GM19324 (cell line): ENCODE measurements at regions not wholly inside any gene's neighbourhood (a gene's known extent, or its start where the extent isn't known, plus 50 kb on each side); places are given as distances from the start of the nearest gene placed in this dataset.

Experiments used
- ATAC-seq: cut with Tn5 transposase; IDR thresholded peaks from one replicate; pipeline ENCODE4 v1.9.1; 2021; ENCODE audit warnings: mild to moderate bottlenecking, moderate library complexity; ENCODE audit not compliant: unreplicated experiment, low FRiP score

GRCh38 chrX:40282946-40283660 lies 185.3 kb upstream of the BCOR start:
- ATAC-seq, result no peak

- ATAC-seq, result no peak
These were observed 184.6 kb upstream of the BCOR start for GRCh38 chrX:40282348-40282747.

GRCh38 chrX:40281336-40282005 lies 183.7 kb upstream of the BCOR start:
- no peak for ATAC-seq

- ATAC-seq, result no peak
These were observed 182.0 kb upstream of the BCOR start for GRCh38 chrX:40279762-40280161.

- ATAC-seq, result no peak
These were observed 181.3 kb upstream of the BCOR start for GRCh38 chrX:40279091-40279430.

- no peak for ATAC-seq
These were observed 180.8 kb upstream of the BCOR start for GRCh38 chrX:40278340-40279090.

- ATAC-seq, result no peak
These were observed 179.9 kb upstream of the BCOR start for GRCh38 chrX:40277672-40278071.

GRCh38 chrX:40273356-40274050 lies 175.7 kb upstream of the BCOR start:
- no peak for ATAC-seq

GRCh38 chrX:40272776-40273175 lies 175.0 kb upstream of the BCOR start:
- no peak for ATAC-seq

GRCh38 chrX:40272141-40272540 lies 174.4 kb upstream of the BCOR start:
- ATAC-seq, result no peak

- no peak for ATAC-seq
These were observed 170.4 kb upstream of the BCOR start for GRCh38 chrX:40268188-40268520.

GRCh38 chrX:40267334-40268187 lies 169.8 kb upstream of the BCOR start:
- no peak for ATAC-seq

GRCh38 chrX:40266490-40267333 lies 169.0 kb upstream of the BCOR start:
- no peak for ATAC-seq

- no peak for ATAC-seq
These were observed 168.2 kb upstream of the BCOR start for GRCh38 chrX:40265936-40266335.

GRCh38 chrX:40263014-40263560 lies 165.3 kb upstream of the BCOR start:
- no peak for ATAC-seq

- ATAC-seq, result no peak
These were observed 164.6 kb upstream of the BCOR start for GRCh38 chrX:40262157-40263013.

- ATAC-seq, result no peak
These were observed 164.0 kb upstream of the BCOR start for GRCh38 chrX:40261833-40262156.

GRCh38 chrX:40260146-40260747 lies 162.5 kb upstream of the BCOR start:
- ATAC-seq, result no peak
